ENCODE measurements at regions not wholly inside any gene's neighbourhood (a gene's known extent, or its start where the extent isn't known, plus 50 kb on each side); places are given as distances from the start of the nearest gene placed in this dataset.

GRCh38 chr15:62928242-62928999, 114.1 kb upstream of the TPM1 start:
- WGBS, 4 donors: 24 to 34% (median 27%) methylated on average over 11 to 12 of the region's 12 CpGs
- Histone ChIP-seq H3K36me3 (no peaks in the 10 kb centered on the region), H3K4me3 (no peak overlapping the region), H3K27me3 (no peaks in the 10 kb centered on the region), H3K4me1 (peaks cover 0 to 38% (median 13%) of the 10 kb centered on the region in 12 donors), H3K9me3 (no peaks in the 10 kb centered on the region), H3K27ac (peak overlapping the region in 7 of 12 donors; percentile 19 to 73 (median 49))
- intact Hi-C loops (cut with DNase I): loop anchor here in 1 of 10 donors (10.0 kb wide), 1 partner anchor 144 kb away; no protein-coding TSS in a partner anchor
- TF ChIP-seq, protein P1, sequence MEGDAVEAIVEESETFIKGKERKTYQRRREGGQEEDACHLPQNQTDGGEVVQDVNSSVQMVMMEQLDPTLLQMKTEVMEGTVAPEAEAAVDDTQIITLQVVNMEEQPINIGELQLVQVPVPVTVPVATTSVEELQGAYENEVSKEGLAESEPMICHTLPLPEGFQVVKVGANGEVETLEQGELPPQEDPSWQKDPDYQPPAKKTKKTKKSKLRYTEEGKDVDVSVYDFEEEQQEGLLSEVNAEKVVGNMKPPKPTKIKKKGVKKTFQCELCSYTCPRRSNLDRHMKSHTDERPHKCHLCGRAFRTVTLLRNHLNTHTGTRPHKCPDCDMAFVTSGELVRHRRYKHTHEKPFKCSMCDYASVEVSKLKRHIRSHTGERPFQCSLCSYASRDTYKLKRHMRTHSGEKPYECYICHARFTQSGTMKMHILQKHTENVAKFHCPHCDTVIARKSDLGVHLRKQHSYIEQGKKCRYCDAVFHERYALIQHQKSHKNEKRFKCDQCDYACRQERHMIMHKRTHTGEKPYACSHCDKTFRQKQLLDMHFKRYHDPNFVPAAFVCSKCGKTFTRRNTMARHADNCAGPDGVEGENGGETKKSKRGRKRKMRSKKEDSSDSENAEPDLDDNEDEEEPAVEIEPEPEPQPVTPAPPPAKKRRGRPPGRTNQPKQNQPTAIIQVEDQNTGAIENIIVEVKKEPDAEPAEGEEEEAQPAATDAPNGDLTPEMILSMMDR (IDR thresholded peaks at IDR 0.05): peak in 6 of 12 donors; percentile 13 to 42 (median 28)
- no peak for TF ChIP-seq POLR2A (IDR thresholded peaks at IDR 0.05)
- DNase-seq (peak; percentile 47 to 66 (median 55)), ATAC-seq (peak; percentile 52 to 90 (median 88))

- no peak overlapping the region for H3K4me3 ChIP-seq
- no peaks in the 10 kb centered on the region for H3K27me3 ChIP-seq
- TF ChIP-seq POLR2A (IDR thresholded peaks at IDR 0.05): no peak
- TF ChIP-seq, protein P1 (IDR thresholded peaks at IDR 0.05): no peak
- DNase-seq: no peak
- no peaks in the 10 kb centered on the region for H3K9me3 ChIP-seq
- no peaks in the 10 kb centered on the region for H3K36me3 ChIP-seq
- H3K27ac ChIP-seq: peak overlapping the region in 6 of 12 donors; percentile 37 to 73 (median 51)
- ATAC-seq: peak in 2 of 4 donors; percentile 16 to 63
- intact Hi-C loops (cut with DNase I): loop anchor here in 1 of 10 donors (10.0 kb wide), 1 partner anchor 144 kb away; no protein-coding TSS in a partner anchor
- peaks cover 0 to 44% (median 16%) of the 10 kb centered on the region in 12 donors for H3K4me1 ChIP-seq
Observed at GRCh38 chr15:62929000-62929357, 113.6 kb upstream of the TPM1 start.

DNA sequence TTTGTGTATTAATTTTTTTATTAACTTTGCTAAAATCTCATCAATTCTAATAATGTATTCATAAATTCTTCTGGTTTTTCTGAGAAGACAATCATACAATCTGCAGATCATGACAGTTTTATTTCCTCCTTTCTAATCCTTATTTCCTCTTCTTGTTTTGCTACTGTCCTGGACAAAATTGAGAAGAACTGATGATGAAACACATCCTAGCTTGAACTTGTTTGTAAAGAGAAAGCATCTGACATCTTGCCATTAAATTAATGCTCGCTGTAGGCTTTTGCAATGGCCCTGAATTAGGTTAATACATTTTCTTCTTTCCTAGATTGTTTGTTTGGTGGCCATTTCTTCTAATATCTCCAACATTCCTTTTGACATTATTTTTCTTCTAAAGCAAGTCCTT, 110.9 kb upstream of the TPM1 start:
- H3K36me3 ChIP-seq: no peaks in the 10 kb centered on the region
- peaks cover 0 to 51% (median 23%) of the 10 kb centered on the region in 12 donors for H3K4me1 ChIP-seq
- intact Hi-C loops (cut with DNase I): no loop called here

DNA sequence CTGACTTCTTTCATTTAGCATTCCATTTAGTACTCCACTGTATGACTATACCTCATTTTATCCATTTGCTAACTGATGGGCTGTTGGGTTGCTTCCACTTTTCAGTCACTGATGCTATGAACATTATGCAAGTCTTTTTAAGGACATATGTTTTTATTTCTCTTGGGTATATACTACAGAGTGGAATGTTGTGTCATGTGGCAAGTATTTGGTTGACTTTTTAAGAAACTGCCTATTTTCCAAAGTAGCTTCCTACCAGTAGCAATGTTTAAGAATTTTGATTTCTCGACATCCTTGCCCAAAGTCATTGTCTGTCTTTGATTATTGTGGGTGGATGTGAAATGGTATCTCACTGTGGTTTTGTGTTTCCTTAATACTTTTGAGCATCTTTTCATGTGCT, 110.1 kb upstream of the TPM1 start:
- TF ChIP-seq POLR2A (IDR thresholded peaks at IDR 0.05): no peak
- TF ChIP-seq, protein P1 (IDR thresholded peaks at IDR 0.05): no peak
- 0 to 90% (median 51%) methylated on average over 1 of the region's 1 CpG for WGBS, 4 donors
- ATAC-seq (no peak), DNase-seq (no peak)
- no peak overlapping the region for H3K4me3 ChIP-seq
- H3K4me1 ChIP-seq: peaks cover 0 to 51% (median 23%) of the 10 kb centered on the region in 12 donors
- intact Hi-C loops (cut with DNase I): no loop called here
- no peaks in the 10 kb centered on the region for H3K9me3 ChIP-seq
- peak overlapping the region in 1 of 12 donors; percentile 58 for H3K27ac ChIP-seq
- no peaks in the 10 kb centered on the region for H3K27me3 ChIP-seq
- no peaks in the 10 kb centered on the region for H3K36me3 ChIP-seq

More for the DNA sequence above, 110.9 kb upstream of the TPM1 start:
- H3K4me3 ChIP-seq: no peak overlapping the region
- no peaks in the 10 kb centered on the region for H3K9me3 ChIP-seq
- ATAC-seq: no peak
- no peaks in the 10 kb centered on the region for H3K27me3 ChIP-seq
- peak overlapping the region in 1 of 12 donors; percentile 58 for H3K27ac ChIP-seq
- TF ChIP-seq, protein P1 (IDR thresholded peaks at IDR 0.05): no peak
- TF ChIP-seq POLR2A (IDR thresholded peaks at IDR 0.05): no peak
- DNase-seq: no peak
- WGBS, 4 donors: 88 to 94% (median 93%) methylated on average over 1 of the region's 1 CpG

Data from heart left ventricle (tissue), 16 donors.